Panc1 (cell line): ENCODE measurements at regions not wholly inside any gene's neighbourhood (a gene's known extent, or its start where the extent isn't known, plus 50 kb on each side); places are given as distances from the start of the nearest gene placed in this dataset.

Experiments
- CTCF ChIP-seq: fragments of 450-650 bp; IDR thresholded peaks from 2 replicates; pipeline ENCODE4 v1.5.1; 2017; ENCODE audit warnings: mild to moderate bottlenecking
- POLR2AphosphoS5 ChIP-seq: IDR thresholded peaks from 2 replicates; pipeline ENCODE4 v1.6.1; 2012; ENCODE audit warnings: mild to moderate bottlenecking, low read depth, low read length, moderate library complexity

- no peak for TF ChIP-seq CTCF
- TF ChIP-seq POLR2AphosphoS5 = no peak
Observed at GRCh38 chr12:28060871-28061270, 88.3 kb upstream of the PTHLH start.
